A549 (cell line): ENCODE measurements at regions not wholly inside any gene's neighbourhood (a gene's known extent, or its start where the extent isn't known, plus 50 kb on each side); places are given as distances from the start of the nearest gene placed in this dataset.

ENCODE experiments used
- ATAC-seq, 2 experiments: fragments of 200-7000 bp in 1 of 2; fragments of >200 bp in 1 of 2; cut with Nextera tagmentation in 1 of 2; cut with Tn5 transposase in 1 of 2; 3 replicates each; pipeline versions ENCODE4 v1.8.0 to v1.9.1; 2018 to 2020; ENCODE audit warnings: mild to moderate bottlenecking in 1 of 2, moderate library complexity in 1 of 2
- CTCF ChIA-PET: fragments of 300-600 bp; sonication (Branson Sonifier 250); formaldehyde crosslinking; extraction: SDS; loops from one replicate; lab custom pipeline; 2021; ENCODE audit warnings: antibody characterized with exemption, inconsistent platforms; lab: Yijun Ruan, JAX
- POLR2A ChIA-PET: fragments of 350-600 bp; formaldehyde crosslinking; extraction: SDS; loops from one replicate; lab custom pipeline; 2021; ENCODE audit warnings: antibody characterized with exemption, inconsistent platforms; lab: Yijun Ruan, JAX
- DNase-seq, 2 experiments: peaks; one replicate each; pipeline versions ENCODE4 v3.0.0 to v3.0.0-alpha.2; 2011 to 2016; ENCODE audit warnings: low read depth in 1 of 2, low spot score in 1 of 2
- FAIRE-seq: peaks from 2 replicates; lab custom pipeline; 2011; peaks lifted over from hg19 to GRCh38; lab: Jason Lieb, UNC
- H3K27ac ChIP-seq, 2 experiments: fragments of >200 bp; sonication (Bioruptor Twin); formaldehyde crosslinking; 3 replicates each; pipeline ENCODE4 v1.5.1; 2016 to 2017
- H3K4me1 ChIP-seq: fragments of >200 bp; sonication (Bioruptor Twin); formaldehyde crosslinking; 3 replicates; pipeline ENCODE4 v1.6.1; 2016
- H3K4me2 ChIP-seq: fragments of >200 bp; sonication (Bioruptor Twin); formaldehyde crosslinking; 3 replicates; pipeline ENCODE4 v1.6.1; 2016
- H3K4me3 ChIP-seq: fragments of >200 bp; sonication (Bioruptor Twin); formaldehyde crosslinking; 3 replicates; pipeline ENCODE4 v1.5.1; 2016
- H3K9me3 ChIP-seq: fragments of >200 bp; sonication (Bioruptor Twin); formaldehyde crosslinking; 3 replicates; pipeline ENCODE4 v1.6.1; 2016
- BHLHE40 ChIP-seq: IDR thresholded peaks from 2 replicates; pipeline ENCODE4 v1.6.1; 2012; ENCODE audit warnings: low read depth, low read length, inconsistent platforms
- CBX2 ChIP-seq: fragments of 200-600 bp; sonication (generic); IDR thresholded peaks from 2 replicates; pipeline ENCODE4 v1.6.1; 2016; ENCODE audit warnings: low read depth, mild to moderate bottlenecking, borderline replicate concordance
- CBX8 ChIP-seq: fragments of 200-600 bp; sonication (generic); IDR thresholded peaks from 2 replicates; pipeline ENCODE4 v1.6.1; 2016
- CEBPB ChIP-seq, 2 experiments: fragments of >200 bp in 1 of 2; sonication (Bioruptor Twin) in 1 of 2; formaldehyde crosslinking in 1 of 2; IDR thresholded peaks; 2 replicates each; pipeline ENCODE4 v1.6.1; 2012 to 2016
- CHD2 ChIP-seq: fragments of 150-350 bp; IDR thresholded peaks from 2 replicates; pipeline ENCODE4 v1.6.1; 2014; ENCODE audit warnings: low read length; ENCODE audit not compliant: partially characterized antibody
- CHD4 ChIP-seq: fragments of 200-600 bp; sonication (generic); IDR thresholded peaks from 2 replicates; pipeline ENCODE4 v1.6.1; 2016; ENCODE audit warnings: antibody characterized with exemption, mild to moderate bottlenecking, borderline replicate concordance
- E2F6 ChIP-seq: IDR thresholded peaks from 2 replicates; pipeline ENCODE4 v1.6.1; 2012; ENCODE audit warnings: low read depth, borderline replicate concordance
- EHF ChIP-seq: fragments of 250-450 bp; sonication (Bioruptor Pico); IDR thresholded peaks from 2 replicates; pipeline ENCODE4 v1.5.0; 2020; ENCODE audit warnings: mild to moderate bottlenecking
- EHMT2 ChIP-seq: fragments of 200-600 bp; sonication (generic); IDR thresholded peaks from 2 replicates; pipeline ENCODE4 v1.6.1; 2016; ENCODE audit warnings: antibody characterized with exemption, low read depth, mild to moderate bottlenecking, moderate library complexity
- ELK1 ChIP-seq: fragments of 150-350 bp; IDR thresholded peaks from 2 replicates; pipeline ENCODE4 v1.6.1; 2014; ENCODE audit warnings: low read depth, mild to moderate bottlenecking, low read length
- ESRRA ChIP-seq: fragments of 150-350 bp; IDR thresholded peaks from 2 replicates; pipeline ENCODE4 v1.6.1; 2014; ENCODE audit warnings: mild to moderate bottlenecking, low read length, borderline replicate concordance
- FOSB ChIP-seq: fragments of 250-450 bp; sonication (Bioruptor Pico); IDR thresholded peaks from 2 replicates; pipeline ENCODE4 v1.5.0; 2020; ENCODE audit warnings: mild to moderate bottlenecking, moderate library complexity
- FOSL2 ChIP-seq, 2 experiments: fragments of 450-650 bp in 1 of 2; fragments of >200 bp in 1 of 2; sonication (Bioruptor Twin) in 1 of 2; formaldehyde crosslinking; IDR thresholded peaks; 2 replicates each; pipeline versions ENCODE4 v1.5.0 to v1.6.1; 2016 to 2020; ENCODE audit warnings: mild to moderate bottlenecking in 1 of 2, moderate library complexity in 1 of 2
- HDAC2 ChIP-seq: fragments of 200-600 bp; sonication (generic); IDR thresholded peaks from 2 replicates; pipeline ENCODE4 v1.6.1; 2016
- HES2 ChIP-seq: fragments of >200 bp; sonication (Bioruptor Twin); formaldehyde crosslinking; IDR thresholded peaks from 2 replicates; pipeline ENCODE4 v1.6.1; 2016
- HEYL ChIP-seq: fragments of 250-450 bp; sonication (Bioruptor Pico); IDR thresholded peaks from 2 replicates; pipeline ENCODE4 v1.8.0; 2021; ENCODE audit warnings: mild to moderate bottlenecking, moderate library complexity
- HOXA7 ChIP-seq: fragments of 250-450 bp; sonication (Bioruptor Pico); IDR thresholded peaks from 2 replicates; pipeline ENCODE4 v1.5.0; 2020; ENCODE audit warnings: mild to moderate bottlenecking, moderate library complexity
- HOXB13 ChIP-seq: fragments of 250-450 bp; sonication (Bioruptor Pico); IDR thresholded peaks from 2 replicates; pipeline ENCODE4 v1.5.0; 2020; ENCODE audit warnings: low read depth, mild to moderate bottlenecking, moderate library complexity
- JUN ChIP-seq, 2 experiments: fragments of >200 bp; sonication (Bioruptor Twin); formaldehyde crosslinking; IDR thresholded peaks; 2 replicates in 1 of 2; 3 replicates in 1 of 2; pipeline ENCODE4 v1.6.1; 2016 to 2017
- JUNB ChIP-seq: fragments of >200 bp; sonication (Bioruptor Twin); formaldehyde crosslinking; IDR thresholded peaks from 2 replicates; pipeline ENCODE4 v1.6.1; 2016
- MAFK ChIP-seq: fragments of 450-650 bp; IDR thresholded peaks from 2 replicates; pipeline ENCODE4 v1.6.1; 2014; ENCODE audit not compliant: partially characterized antibody
- MAX ChIP-seq: IDR thresholded peaks from 2 replicates; pipeline ENCODE4 v1.6.1; 2012
- MYC ChIP-seq: IDR thresholded peaks from 2 replicates; pipeline ENCODE4 v1.6.1; 2012; ENCODE audit warnings: mild to moderate bottlenecking, inconsistent platforms, low read length, improper control_type of control experiment, borderline replicate concordance
- PBX3 ChIP-seq: IDR thresholded peaks from 2 replicates; pipeline ENCODE4 v1.6.1; 2012
- PHF8 ChIP-seq: fragments of 200-600 bp; sonication (generic); IDR thresholded peaks from 2 replicates; pipeline ENCODE4 v1.6.1; 2016; ENCODE audit warnings: low read depth, mild to moderate bottlenecking, antibody characterized with exemption, moderate library complexity, borderline replicate concordance
- POLR2AphosphoS2 ChIP-seq: conservative IDR thresholded peaks from 2 replicates; pipeline ENCODE4 v1.6.1; 2012; ENCODE audit warnings: low read length, improper control_type of control experiment, inconsistent platforms
- RAD21 ChIP-seq, 2 experiments: fragments of >200 bp in 1 of 2; sonication (Bioruptor Twin) in 1 of 2; formaldehyde crosslinking in 1 of 2; IDR thresholded peaks in 1 of 2; conservative IDR thresholded peaks in 1 of 2; 2 replicates in 1 of 2; 3 replicates in 1 of 2; pipeline ENCODE4 v1.6.1; 2012 to 2018; ENCODE audit warnings: inconsistent platforms in 1 of 2
- RARB ChIP-seq: fragments of 250-450 bp; sonication (Bioruptor Pico); IDR thresholded peaks from 2 replicates; pipeline ENCODE4 v1.8.0; 2021; ENCODE audit warnings: mild to moderate bottlenecking, moderate library complexity
- REST ChIP-seq: fragments of 200-600 bp; sonication (generic); IDR thresholded peaks from 2 replicates; pipeline ENCODE4 v1.6.1; 2016; ENCODE audit warnings: antibody characterized with exemption, mild to moderate bottlenecking, moderate library complexity
- SMC3 ChIP-seq: fragments of >200 bp; sonication (Bioruptor Twin); formaldehyde crosslinking; IDR thresholded peaks from 3 replicates; pipeline ENCODE4 v1.6.1; 2018; ENCODE audit warnings: inconsistent platforms
- SREBF2 ChIP-seq: fragments of 450-650 bp; IDR thresholded peaks from 2 replicates; pipeline ENCODE4 v1.6.1; 2014; ENCODE audit warnings: mild to moderate bottlenecking, moderate library complexity
- TFCP2L1 ChIP-seq: fragments of 250-450 bp; sonication (Bioruptor Pico); IDR thresholded peaks from 2 replicates; pipeline ENCODE4 v1.5.0; 2021; ENCODE audit warnings: mild to moderate bottlenecking
- TP53 ChIP-seq: fragments of 250-450 bp; sonication (Bioruptor Pico); IDR thresholded peaks from 2 replicates; pipeline ENCODE4 v1.5.0; 2021; ENCODE audit warnings: mild to moderate bottlenecking, moderate library complexity
- ZFP36 ChIP-seq: fragments of 450-650 bp; IDR thresholded peaks from 2 replicates; pipeline ENCODE4 v1.6.1; 2014; ENCODE audit warnings: borderline replicate concordance; ENCODE audit not compliant: partially characterized antibody
- ZNF302 ChIP-seq: fragments of 250-450 bp; sonication (Bioruptor Pico); IDR thresholded peaks from 2 replicates; pipeline ENCODE4 v1.9.0; 2021; ENCODE audit warnings: inconsistent platforms, mild to moderate bottlenecking, moderate library complexity
- WGBS: methylation state at CpG from one replicate; pipeline ENCODE4 v1.1.6; 2017; ENCODE audit errors: missing lambda C conversion rate; 5-methylcytosine and 5-hydroxymethylcytosine counted together

- Histone ChIP-seq H3K27ac (peak overlapping the region; percentile 57 to 62), H3K4me2 (peak overlapping the region; percentile 66), H3K4me1 (peaks cover 28% of the 10 kb centered on the region), H3K4me3 (no peak overlapping the region), H3K9me3 (no peaks in the 10 kb centered on the region)
- TF ChIP-seq ZNF302 (no peak), EHF (CRISPR knock-in tag) (no peak), SREBF2 (no peak), RARB (no peak), CEBPB (IDR thresholded peaks at IDR 0.05) (peak; percentile 27 to 43; a peak in 2 of 4 replicates), BHLHE40 (no peak), MAFK (no peak), HEYL (no peak), FOSL2 (IDR thresholded peaks at IDR 0.05) (0 out of 2 replicates have a peak, but pooled peaks have one; percentile 38), FOSL2 (CRISPR knock-in tag; IDR thresholded peaks at IDR 0.05) (peak; percentile 67), SMC3 (no peak; the same call in 2 of the 3 replicates), CBX8 (no peak), FOSB (CRISPR knock-in tag) (no peak), CBX2 (no peak), TFCP2L1 (CRISPR knock-in tag) (no peak), POLR2AphosphoS2 (no peak), PHF8 (no peak), ELK1 (no peak), HES2 (peak; percentile 30; the same call in 1 of the 2 replicates), EHMT2 (peak; percentile 53; the same call in 1 of the 2 replicates), REST (no peak), HOXA7 (CRISPR knock-in tag) (no peak), HDAC2 (no peak), CHD4 (no peak), MYC (no peak), HOXB13 (CRISPR knock-in tag) (no peak), RAD21 (conservative IDR thresholded peaks at IDR 0.05 in 1 of 2, IDR thresholded peaks at IDR 0.05 in 1 of 2) (peak in 1 of 2 experiments; percentile 12; a peak in 1 of 5 replicates), PBX3 (no peak), ESRRA (no peak), E2F6 (no peak), ZFP36 (no peak), JUN (IDR thresholded peaks at IDR 0.05) (peak in 1 of 2 experiments; percentile 43; a peak in 1 of 5 replicates), MAX (no peak), JUNB (peak; percentile 56; the same call in 1 of the 2 replicates), TP53 (no peak), CHD2 (no peak)
- DNase-seq, result peak in 1 of 2 experiments; percentile 72
- peak; percentile 62 to 75; a peak in 5 of 6 replicates for ATAC-seq
- 44% methylated on average over 11 of the region's 11 CpGs for WGBS
- ChIA-PET POLR2A (interaction anchor here (0.7 to 0.8 kb wide), 2 partner anchors 12 to 99 kb away, joined by 3 read pairs; no protein-coding TSS in a partner anchor), CTCF (interaction anchor here (0.8 to 34.1 kb wide), 31 partner anchors 8 to 516 kb away, joined by 3 to 621 read pairs (median 7); partner anchors contain the start of genes BRIX1 and RAD1)
- no peak for FAIRE-seq
Measured at GRCh38 chr5:34487159-34487879, 168.8 kb upstream of the RAI14 start.
